Fibroblast of skin of right biceps (primary cell): ENCODE measurements at regions not wholly inside any gene's neighbourhood (a gene's known extent, or its start where the extent isn't known, plus 50 kb on each side); places are given as distances from the start of the nearest gene placed in this dataset.
"Not testable (repeated sequence)": the region's sequence is repeated elsewhere in the genome, so short reads cannot be mapped to it uniquely, and the experiment has no call there.

Source experiments
- DNase-seq: peaks from one replicate; pipeline ENCODE4 v3.0.0-alpha.2; 2013

DNA sequence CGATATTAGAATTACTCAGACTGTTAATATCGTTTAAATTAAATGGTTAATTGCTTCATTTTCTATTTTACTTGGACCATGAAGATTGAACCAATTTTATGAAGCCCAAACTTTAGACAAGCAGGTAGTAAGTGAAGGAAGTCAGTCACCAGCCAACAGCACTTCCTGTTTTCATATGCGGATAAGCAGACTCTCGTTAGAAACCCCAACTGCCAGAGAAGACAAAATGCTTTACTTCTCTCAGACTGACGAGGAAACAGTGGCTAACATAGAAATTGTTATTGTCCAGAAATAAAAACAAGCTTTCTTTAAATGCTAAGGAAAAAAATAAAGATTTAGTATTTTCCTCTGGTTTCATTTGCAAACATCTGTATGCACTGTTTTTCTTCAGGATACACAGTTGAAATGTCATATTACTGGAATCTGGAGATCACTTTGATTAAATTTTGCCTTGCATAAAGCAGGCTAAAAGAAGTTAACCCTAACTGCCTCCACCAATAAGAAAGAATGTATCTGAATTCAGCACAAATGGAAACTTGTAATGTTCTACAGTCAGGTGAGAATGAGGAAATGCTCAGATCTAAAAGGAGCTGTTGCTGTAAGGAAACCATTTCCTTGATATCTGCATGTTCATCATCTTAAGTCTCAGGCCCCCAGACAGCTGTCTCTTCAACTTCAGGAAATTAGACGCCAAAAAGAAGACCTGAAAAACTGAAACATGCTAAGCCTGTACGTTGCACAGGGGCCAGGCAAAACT is 129.8 kb upstream of the SAMSN1 start:
- DNase-seq: no peak

DNA sequence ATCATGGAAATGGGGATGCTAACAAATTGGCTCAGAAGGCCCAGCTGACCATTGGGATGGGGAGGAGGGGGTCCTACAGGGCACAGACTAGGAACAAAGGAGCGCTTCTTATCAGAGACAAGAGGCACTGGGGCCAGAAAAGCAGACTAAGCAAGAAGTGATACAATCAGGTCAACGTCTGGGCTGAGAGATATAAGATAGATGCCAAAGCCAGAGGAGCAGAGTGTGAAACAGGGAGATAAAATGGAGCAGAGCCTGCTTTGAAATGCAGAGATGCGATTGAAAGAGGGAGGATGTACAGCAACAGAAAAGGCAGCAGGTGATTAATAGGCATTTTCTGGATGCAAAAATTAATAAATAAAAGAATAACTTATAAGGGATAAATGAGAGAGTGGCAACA is 127.5 kb upstream of the SAMSN1 start:
- no peak for DNase-seq

DNA sequence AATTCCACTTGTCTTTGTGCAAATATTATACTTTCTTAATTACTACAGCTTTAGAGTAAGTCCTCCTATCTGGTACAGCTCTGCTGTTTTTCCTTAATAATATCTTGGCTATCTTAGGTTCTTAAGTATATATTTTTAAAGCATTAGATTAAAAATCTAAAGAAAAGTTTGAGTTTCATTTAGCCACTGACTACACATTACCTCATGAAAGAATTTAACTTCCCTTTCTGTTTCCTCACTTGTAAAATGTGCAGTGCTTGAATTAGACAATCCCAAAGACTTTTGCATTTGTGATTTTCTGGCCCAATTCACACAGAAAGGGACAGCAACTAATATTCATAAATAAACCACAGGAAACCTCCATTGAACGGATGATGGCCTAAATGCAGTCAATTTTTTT is 126.4 kb upstream of the SAMSN1 start:
- DNase-seq: no peak

DNA sequence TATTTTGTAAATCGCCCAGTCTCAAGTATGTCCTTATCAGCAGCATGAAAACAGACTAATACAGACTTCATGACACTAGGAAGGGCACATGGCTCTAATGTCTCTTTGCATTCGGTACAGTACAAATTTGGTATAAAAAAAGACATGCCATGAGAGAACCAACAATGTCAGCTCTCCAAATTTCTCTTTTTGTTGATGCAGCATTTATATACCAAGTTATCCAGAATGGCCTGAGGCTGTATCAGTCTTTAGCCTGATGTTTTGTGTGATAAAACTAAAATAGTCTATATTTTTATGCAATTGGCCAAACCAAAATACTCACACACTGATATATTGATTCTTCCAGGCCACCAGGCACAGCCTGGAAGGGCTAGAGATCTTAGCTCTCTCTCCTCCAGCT is 124.3 kb upstream of the SAMSN1 start:
- DNase-seq: no peak

DNA sequence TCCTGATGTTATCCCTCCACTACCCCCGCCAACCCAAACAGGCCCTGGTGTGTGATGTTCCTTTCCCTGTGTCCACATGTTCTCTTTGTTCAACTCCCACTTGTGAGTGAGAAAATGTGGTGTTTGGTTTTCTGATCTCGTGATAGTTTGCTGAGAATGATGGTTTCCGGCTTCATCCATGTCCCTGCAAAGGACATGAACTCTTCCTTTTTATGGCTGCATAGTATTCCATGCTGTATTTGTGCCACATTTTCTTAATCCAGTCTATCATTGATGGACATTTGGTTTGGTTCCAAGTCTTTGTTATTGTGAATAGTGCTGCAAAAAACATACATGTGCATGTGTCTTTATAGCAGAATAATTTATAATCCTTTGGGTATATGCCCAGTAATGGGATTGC is 123.0 kb upstream of the SAMSN1 start:
- DNase-seq: not testable (repeated sequence)

DNA sequence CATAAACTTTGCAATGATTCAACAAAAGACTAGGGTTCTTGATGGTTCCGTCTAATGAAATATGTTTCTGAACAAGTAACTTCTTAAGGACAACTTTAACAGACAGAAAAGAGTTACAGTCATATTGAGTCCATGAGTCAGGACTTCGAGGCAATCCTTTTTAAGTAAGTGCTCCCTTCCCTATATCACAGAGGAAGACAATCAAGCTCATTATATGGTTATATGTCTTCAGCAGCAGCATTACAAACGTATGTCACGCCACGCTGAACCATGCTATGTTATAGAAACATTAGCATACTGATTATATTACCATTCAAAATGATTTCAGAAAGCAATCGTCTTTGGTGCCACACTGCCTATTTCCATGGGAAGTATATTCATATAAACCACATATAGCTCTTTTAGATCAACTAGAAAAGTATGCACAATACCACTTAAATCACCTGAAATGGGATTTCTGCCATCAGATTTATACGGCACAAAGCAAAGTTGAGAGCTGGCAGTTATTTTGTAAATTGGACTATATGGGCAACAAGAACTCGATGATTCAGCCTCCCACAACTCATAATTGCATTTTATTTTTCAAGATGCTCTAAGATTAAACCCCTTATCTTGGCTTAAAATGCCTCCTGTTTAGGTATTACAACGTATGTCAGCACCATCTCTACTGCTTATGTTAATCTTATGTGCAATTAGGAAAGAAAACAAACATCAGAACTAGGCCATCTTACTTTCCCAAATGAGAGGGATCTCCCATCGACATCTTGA is 111.3 kb upstream of the SAMSN1 start:
- DNase-seq: no peak

DNA sequence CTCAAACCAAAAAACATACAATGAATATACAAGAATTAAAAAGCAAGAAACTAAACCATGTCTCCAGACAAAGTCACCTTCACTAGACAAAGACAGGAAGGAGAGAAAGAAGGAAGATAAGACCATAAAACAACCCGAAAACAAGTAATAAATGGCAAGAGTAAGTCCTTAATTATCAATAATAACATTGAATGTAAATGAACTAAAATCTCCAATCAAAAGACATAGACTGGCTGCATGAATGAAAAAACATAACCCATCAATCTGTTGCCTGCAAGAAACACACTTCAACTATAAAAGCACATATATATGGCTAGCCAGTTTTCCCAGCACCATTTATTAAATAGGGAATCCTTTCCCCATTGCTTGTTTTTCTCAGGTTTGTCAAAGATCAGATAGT is 100.8 kb upstream of the SAMSN1 start:
- no peak for DNase-seq

DNA sequence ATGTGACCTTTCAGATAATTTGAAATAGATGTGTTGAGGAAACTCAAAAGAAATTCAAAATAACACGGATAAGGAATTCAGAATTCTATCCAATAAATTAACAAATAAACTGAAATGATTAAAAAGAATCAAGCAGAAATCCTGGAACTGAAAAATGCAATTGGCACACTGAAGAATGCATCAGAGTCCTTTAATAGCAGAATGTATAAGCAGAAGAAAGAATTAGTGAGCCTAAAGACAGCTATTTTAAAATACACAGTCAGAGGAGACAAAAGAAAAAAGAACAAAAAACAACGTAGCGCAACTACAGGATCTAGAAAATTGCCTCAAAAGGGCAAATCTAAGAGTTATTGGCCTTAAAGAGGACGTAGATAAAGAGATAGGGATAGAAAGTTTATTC is 99.6 kb upstream of the SAMSN1 start:
- no peak for DNase-seq

DNA sequence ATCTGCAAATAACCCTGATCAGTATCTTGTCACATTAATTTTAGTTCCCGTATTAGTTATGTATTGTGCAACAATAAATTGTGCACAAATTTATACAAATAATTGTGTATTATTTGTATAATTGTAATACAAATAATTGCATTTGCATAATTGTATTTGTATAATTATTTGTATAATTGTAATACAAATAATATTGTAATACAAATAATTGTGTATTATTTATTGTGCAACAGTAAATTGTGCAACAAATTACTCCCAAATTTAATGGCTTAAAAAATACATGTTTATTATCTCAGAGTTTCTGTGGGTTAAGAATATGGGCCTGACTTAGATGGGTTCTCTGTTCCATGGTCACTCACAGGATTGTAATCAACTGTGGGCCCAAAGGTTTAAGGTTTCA is 86.2 kb upstream of the SAMSN1 start:
- DNase-seq: no peak

DNA sequence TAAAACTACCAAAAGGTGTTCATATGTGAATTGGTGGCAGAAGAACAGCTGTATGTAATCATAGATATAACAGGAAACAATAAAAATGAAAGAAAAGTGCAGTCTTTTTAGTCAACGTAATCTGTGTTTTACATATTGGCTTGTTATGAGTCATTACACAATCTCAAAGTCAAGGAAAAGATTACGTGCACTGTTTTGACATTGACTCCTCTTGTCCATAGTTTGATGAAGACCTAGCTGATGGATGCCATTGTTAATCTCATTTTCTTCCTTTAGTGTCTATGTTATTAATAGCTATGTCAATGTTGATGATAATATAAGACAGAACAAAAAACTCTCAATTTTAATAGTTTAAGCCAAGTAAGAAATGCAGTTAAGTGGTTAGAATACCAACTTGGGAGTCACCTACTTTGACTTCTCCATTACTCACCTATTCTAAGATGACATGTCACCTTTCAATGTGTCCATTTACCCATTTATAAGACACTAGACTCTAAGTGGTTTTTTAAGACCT is 84.5 kb upstream of the SAMSN1 start:
- no peak for DNase-seq

DNA sequence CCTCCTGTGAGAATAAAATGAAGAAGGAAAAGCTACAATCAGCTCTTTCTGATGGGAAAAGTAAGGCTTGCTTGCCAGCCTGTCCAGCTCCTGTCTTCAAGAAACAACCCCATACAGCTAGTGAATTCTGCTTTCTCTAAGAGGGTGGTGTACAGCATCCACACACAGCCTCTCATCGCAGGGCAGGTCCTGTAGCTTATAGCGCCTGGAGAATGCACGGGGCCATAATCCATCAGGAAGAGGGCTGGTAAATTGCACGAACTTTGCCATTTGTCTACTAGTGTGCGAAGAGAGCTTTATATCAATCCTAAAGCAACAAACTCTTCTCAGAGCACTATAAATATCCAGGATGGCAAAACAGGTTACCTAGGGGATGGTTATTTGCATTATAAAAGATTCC is 83.3 kb upstream of the SAMSN1 start:
- DNase-seq: no peak

DNA sequence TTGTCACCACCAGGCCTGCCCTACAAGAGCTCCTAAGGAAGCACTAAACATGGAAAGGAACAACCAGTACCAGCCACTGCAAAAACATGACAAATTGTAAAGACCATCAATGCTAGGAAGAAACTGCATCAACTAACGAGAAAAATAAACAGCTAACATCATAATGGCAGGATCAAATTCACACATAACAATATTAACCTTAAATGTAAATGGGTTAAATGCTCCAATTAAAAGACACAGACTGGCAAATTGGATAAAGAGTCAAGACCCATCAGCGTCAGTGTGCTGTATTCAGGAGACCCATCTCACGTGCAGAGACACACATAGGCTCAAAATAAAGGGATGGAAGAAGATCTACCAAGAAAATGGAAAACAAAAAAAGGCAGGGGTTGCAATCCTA is 77.0 kb upstream of the SAMSN1 start:
- DNase-seq: not testable (repeated sequence)

DNA sequence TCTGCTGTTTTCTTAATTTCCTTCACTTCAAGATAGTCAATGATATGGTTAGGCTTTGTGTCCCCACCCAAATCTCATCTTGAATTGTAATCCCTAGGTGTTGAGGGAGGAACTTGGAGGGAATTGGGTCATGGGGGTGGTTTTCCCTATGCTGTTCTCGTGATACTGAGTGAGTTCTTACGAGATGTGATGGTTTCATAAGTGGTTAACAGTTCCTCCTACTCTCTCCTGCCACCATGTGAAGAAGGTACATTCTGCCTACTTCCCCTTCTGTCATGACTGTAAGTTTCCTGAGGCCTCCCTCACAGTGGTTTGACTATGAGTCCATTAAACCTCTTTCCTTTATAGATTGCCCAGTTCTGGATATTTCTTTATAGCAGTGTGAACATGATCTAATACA is 74.0 kb upstream of the SAMSN1 start:
- DNase-seq: no peak

DNA sequence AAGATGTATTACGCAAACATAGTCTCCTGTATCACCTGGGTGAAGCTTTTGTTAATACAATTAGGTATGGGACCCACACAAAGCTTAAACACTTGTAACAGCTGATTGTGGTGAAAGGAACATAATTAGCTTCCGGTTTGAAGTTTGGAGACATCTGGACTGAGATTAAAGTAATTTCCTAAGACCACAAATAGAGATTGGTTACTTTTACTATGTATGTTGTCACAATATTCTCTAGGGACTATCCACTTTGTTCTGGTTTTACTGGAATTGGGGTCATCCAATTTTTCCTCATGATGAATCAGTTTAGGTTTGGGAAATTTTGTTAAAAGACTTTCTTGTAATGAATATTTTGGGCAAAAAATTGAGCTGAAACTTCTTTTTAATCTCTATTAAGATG is 71.8 kb upstream of the SAMSN1 start:
- DNase-seq: no peak

DNA sequence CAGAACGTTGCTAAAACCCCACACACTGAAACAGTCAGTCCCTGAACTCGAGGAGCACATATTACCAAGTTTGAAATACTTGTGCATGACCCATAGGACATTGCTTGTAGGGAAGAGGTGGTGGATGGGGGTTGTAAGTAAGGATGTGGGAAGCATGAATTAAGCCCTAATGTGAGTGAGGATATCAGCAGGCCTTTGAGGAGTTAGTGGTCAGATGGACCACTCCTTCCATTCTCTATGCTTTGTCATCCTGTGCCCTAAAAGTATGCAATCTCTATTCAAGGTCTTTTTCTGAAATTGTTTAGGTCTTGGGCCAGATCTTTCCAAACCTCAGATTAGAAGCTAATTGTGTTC is 70.9 kb upstream of the SAMSN1 start:
- no peak for DNase-seq

DNA sequence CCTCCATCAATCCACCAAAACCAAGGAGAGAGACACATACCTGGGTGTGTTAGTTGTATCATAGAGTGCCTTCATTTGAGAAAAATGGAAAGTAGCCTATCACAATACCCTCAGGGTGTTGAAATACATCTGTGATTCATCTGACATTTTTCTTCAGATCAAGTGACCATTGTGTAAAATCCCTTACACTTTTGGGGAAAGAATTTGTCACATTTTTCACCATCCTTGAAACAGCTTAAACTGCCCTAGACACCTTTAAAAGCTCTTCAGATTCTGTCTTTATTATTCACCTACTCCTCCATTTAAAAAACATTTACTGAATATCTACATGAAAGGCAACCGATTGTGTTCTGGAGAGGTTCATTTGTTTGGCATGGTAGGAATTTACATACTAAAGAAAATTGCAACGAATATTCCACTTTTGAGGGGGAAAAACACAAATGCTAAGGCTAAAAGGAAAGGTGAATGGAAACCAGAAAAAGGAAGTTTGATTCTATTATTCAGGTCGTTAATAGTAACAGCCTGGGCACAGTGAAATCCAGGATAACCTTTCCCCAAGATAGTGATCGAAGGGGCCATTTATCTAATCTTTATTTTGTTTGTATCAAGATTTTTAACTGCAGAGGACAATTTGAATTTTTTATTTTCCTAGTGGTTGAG is 70.4 kb upstream of the SAMSN1 start:
- DNase-seq: no peak

DNA sequence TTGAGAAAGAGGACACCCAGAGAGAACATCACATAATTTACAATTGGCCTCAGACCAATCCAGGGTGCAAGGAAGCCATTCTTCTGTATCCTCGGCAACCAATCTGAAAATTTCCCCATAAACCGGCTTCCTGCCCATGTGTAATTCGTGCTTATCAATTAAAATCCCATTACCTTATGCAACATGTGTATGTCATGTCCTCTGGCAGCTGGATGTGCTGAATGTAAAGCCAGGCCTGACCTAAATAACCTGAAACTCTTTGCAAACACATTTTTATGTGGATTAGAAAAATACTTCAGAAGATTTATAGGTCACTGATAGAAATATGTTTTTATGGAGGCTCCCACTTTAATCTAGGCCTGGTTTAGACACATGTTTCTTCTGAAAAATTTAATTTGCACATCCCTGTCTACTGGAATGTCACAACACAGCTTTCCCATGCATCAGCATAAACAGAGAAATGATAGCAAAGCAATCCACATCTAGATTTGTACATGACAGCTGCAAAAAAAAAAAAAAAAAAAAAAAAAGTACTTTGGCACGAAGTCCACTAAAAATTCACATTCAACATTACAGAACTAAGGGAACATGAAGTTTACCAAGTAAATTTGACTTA is 69.4 kb upstream of the SAMSN1 start:
- DNase-seq: no peak

DNA sequence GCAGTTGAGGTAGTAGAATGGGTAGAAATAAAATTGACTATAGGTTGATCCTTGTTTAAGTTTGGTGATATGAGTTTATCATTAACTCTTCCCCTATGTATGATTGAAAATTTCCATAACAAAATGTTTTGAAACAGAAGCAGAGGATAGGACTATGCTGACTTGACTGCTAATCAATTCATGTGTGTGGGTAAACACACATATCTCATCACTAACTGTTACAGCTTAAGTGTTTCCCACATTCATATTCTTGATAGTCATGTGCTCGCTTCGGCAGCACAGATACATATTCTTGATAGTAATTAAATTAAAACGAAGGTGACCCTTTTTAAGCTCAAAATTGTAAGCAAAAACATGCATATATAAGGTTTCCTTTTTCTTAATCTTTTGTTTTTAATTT is 68.2 kb upstream of the SAMSN1 start:
- no peak for DNase-seq

DNA sequence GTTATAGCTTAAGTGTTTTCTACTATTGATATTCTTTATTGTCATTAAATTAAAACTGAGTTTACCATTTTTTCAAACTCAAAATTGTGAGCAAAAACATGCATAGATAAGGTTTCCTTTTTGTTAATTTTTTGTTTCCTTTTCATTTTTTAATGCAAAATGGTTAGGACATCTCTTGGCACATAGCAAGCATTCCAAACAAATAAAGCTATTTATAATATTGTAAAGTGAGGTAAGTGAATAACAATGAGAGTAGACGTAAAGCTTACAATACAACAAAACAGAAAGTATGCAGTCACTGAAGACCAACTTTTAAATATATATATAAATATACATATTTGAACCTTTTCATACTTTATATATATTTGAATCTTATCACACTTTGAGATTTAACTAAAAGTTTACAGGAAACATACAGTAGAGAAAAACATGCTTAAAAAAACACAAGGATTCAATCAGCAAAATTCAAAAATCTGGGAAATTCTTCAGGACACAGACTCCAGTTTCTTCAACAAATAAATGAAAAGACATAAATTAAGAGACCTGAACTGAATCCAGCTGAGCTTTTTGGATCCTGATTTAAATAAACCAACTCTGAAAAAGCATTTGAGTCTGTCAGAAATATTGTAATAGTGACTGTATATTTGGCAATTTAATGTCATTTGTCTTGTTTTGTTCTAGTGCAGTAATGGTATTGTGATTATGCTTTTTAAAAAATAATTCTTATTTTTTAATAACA is 67.5 kb upstream of the SAMSN1 start:
- DNase-seq: no peak

DNA sequence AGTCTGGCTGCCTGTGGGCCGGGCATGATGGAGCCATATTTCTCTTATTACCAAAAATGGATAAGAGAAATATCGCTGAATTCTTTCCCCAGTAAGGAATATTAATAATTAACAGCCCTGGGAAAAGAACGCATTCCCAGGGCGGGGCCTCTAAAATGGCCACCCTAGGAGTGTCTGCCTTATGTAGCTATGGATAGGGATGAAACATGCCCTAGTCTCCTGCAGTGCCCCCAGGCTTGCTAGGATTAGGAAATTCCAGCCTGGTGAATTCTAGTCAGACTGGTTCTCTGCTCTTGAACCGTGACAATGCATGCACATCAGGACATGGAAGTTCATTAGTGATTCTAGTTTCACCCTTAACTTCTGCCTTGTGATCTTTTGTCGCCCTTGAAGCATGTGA is 64.0 kb upstream of the SAMSN1 start:
- DNase-seq: not testable (repeated sequence)

DNA sequence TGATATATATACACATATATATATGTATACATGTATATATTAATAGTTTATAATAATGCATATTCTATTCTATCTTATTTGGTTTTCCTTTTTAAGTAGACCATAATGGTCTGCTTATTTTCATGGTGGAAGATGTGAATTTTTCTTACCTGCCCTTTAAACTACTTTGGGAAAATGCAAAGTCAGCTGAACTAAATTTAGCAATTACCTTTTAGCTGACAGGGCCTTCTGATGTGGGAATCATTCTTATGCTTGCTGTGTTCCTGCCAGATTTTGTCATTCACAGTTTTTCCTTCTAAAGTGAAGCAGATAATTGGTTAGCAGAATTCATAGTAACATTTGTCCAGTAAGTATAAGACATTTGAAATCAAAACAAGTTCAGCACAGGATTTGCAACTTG is 63.2 kb upstream of the SAMSN1 start:
- no peak for DNase-seq

DNA sequence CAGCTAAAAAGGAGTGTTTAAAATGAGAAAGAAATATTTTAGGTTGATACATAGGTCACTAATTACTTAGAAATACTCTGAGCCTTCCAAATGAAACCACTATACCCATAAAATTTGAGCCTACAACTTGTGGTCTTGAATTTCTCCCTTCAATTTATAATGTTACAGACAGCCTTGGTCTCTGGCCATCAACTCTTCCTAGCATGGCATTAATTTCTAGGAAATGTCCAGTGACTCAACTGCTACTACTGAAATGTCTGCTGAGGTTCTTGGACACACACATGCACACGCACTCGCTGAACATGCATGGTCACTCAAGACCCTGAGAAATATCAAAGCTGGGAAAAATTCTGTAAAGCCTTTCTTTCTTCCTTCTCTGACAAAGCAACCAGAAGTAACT is 61.1 kb upstream of the SAMSN1 start:
- no peak for DNase-seq

DNA sequence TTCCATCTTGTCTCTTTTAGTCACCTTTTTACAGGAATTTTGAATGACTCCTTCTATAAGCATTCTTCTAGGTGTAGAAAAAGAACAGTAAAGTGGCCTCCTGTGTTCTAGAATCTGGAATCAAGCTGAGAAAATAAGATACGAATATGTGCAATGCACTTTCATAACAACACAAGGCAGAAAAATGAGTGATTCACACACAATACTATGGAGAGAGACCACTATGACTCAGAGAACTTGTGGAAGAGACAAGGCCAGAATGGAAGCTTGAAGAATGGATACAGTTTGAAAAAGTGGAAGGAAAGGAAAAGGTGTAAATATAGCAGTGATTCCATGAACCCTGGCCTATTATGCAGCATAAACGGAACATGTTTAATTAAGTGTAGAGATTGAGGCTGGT is 57.1 kb upstream of the SAMSN1 start:
- DNase-seq: peak; percentile 75
